Smooth muscle cell (in vitro differentiated cells): ENCODE measurements at regions not wholly inside any gene's neighbourhood (a gene's known extent, or its start where the extent isn't known, plus 50 kb on each side); places are given as distances from the start of the nearest gene placed in this dataset.

ENCODE experiments used
- DNase-seq: peaks from one replicate; lab custom pipeline; 2025; ENCODE audit not compliant: unreplicated experiment; lab: John Stamatoyannopoulos, UW
- H2AFZ ChIP-seq: fragments of 200-600 bp; sonication (generic); 2 replicates; pipeline ENCODE4 v1.6.0; 2016; ENCODE audit warnings: antibody characterized with exemption, low read depth, mild to moderate bottlenecking
- H3F3A ChIP-seq: fragments of 200-600 bp; sonication (generic); 2 replicates; pipeline ENCODE4 v1.6.0; 2017; ENCODE audit warnings: antibody characterized with exemption, low read depth
- H3K27ac ChIP-seq: fragments of 200-600 bp; sonication (generic); 2 replicates; pipeline ENCODE4 v1.5.1; 2016; ENCODE audit warnings: low read depth, mild to moderate bottlenecking
- H3K27me3 ChIP-seq: fragments of 200-600 bp; sonication (generic); 2 replicates; pipeline ENCODE4 v1.6.1; 2016; ENCODE audit warnings: low read depth, mild to moderate bottlenecking
- H3K36me3 ChIP-seq: fragments of 200-600 bp; sonication (generic); 2 replicates; pipeline ENCODE4 v1.5.1; 2016; ENCODE audit warnings: low read depth
- H3K4me1 ChIP-seq: fragments of 200-600 bp; sonication (generic); 2 replicates; pipeline ENCODE4 v1.5.1; 2016; ENCODE audit warnings: low read depth
- H3K4me2 ChIP-seq: fragments of 200-600 bp; sonication (generic); 2 replicates; pipeline ENCODE4 v1.6.0; 2016; ENCODE audit warnings: mild to moderate bottlenecking
- H3K4me3 ChIP-seq: fragments of 200-600 bp; sonication (generic); 2 replicates; pipeline ENCODE4 v1.5.1; 2016; ENCODE audit warnings: mild to moderate bottlenecking
- H3K79me2 ChIP-seq: fragments of 200-600 bp; sonication (generic); 2 replicates; pipeline ENCODE4 v1.6.0; 2016; ENCODE audit warnings: low read depth, mild to moderate bottlenecking
- H3K9ac ChIP-seq: fragments of 200-600 bp; sonication (generic); 2 replicates; pipeline ENCODE4 v1.6.0; 2016; ENCODE audit warnings: low read depth
- H3K9me3 ChIP-seq: fragments of 200-600 bp; sonication (generic); replicated peaks from 2 replicates; pipeline ENCODE4 v1.5.1; 2016; ENCODE audit warnings: low read depth
- H4K20me1 ChIP-seq: fragments of 200-600 bp; sonication (generic); 2 replicates; pipeline ENCODE4 v1.6.0; 2016; ENCODE audit warnings: low read depth
- WGBS: methylation state at CpG from one replicate; pipeline ENCODE4 v1.1.7; 2016; ENCODE audit warnings: low lambda C conversion rate; 5-methylcytosine and 5-hydroxymethylcytosine counted together
- TF ChIP-seq, protein P1 (sequence below): fragments of 200-600 bp; sonication (generic); IDR thresholded peaks from 2 replicates; pipeline ENCODE4 v1.5.1; 2017; ENCODE audit warnings: borderline replicate concordance, mild to moderate bottlenecking, antibody characterized with exemption; ENCODE audit not compliant: insufficient read depth, poor library complexity, severe bottlenecking

DNA sequence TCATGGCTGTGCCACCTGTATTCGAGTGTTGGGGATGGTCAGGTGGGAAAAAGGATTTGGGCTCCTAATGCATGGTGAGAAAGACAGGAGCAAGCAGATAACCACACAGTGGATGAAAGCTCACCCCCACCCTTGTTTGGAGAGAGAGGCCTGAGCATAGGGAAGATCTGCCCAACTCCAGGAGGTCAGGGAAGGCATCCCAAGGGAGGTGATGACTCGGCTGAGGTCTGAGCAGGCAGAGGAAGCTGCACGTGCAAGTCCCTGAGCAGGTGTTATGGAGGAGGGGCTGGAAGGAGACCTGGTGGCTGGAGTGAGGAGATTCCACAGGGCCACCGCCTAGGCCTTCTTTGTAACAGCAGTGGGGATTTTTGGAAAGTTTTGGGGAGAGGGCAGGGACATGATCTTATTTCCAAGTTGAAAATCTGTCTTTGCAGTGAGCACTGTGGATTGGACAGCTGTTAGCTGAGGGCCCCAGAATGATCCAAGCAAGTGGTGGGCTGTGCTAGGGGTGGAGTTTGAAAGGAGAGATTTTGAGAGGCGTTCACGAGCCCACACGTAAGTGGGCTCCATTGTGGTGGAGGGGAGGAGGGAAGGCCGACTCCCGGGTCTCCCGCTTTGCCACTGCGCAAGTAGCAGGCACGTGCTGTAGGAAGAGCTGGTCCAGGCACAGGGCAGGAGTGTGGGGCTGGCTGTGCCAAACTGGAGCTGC lies 228.5 kb downstream of the GLI2 start:
- no peak for DNase-seq
- Histone ChIP-seq H3K36me3 (no peaks in the 10 kb centered on the region), H3K4me3 (no peak overlapping the region), H3K27me3 (no peaks in the 10 kb centered on the region), H3K9ac (no peak overlapping the region), H3K4me1 (no peaks in the 10 kb centered on the region), H3K27ac (no peak overlapping the region), H3F3A (no peaks in the 10 kb centered on the region), H4K20me1 (peaks cover 17% of the 10 kb centered on the region), H3K4me2 (no peak overlapping the region), H3K79me2 (no peaks in the 10 kb centered on the region), H3K9me3 (no peaks in the 10 kb centered on the region), H2AFZ (no peak overlapping the region)
- TF ChIP-seq, protein P1, sequence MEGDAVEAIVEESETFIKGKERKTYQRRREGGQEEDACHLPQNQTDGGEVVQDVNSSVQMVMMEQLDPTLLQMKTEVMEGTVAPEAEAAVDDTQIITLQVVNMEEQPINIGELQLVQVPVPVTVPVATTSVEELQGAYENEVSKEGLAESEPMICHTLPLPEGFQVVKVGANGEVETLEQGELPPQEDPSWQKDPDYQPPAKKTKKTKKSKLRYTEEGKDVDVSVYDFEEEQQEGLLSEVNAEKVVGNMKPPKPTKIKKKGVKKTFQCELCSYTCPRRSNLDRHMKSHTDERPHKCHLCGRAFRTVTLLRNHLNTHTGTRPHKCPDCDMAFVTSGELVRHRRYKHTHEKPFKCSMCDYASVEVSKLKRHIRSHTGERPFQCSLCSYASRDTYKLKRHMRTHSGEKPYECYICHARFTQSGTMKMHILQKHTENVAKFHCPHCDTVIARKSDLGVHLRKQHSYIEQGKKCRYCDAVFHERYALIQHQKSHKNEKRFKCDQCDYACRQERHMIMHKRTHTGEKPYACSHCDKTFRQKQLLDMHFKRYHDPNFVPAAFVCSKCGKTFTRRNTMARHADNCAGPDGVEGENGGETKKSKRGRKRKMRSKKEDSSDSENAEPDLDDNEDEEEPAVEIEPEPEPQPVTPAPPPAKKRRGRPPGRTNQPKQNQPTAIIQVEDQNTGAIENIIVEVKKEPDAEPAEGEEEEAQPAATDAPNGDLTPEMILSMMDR = no peak
- 84% methylated on average over 12 of the region's 12 CpGs for WGBS

DNA sequence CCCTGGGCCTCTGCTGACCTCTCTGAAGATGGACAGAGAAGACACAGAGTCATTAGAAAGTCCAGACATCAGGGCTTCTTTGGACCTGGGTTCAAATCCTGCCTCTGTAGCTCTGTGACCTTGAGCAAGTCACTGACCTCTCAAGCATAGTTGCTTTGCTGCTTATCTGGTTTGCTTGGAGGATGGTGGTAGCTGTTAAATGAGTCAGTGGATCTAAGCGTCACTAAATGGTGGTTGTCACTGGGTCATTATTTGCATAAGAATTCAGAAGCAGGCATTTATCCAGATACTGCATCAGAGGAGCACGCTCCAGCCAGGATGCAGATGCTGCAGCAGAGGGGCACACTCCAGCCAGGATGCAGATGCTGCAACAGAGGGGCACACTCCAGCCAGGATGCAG lies 229.2 kb downstream of the GLI2 start:
- no peaks in the 10 kb centered on the region for H3K79me2 ChIP-seq
- peaks cover 17% of the 10 kb centered on the region for H4K20me1 ChIP-seq
- no peak overlapping the region for H2AFZ ChIP-seq
- no peaks in the 10 kb centered on the region for H3K36me3 ChIP-seq
- TF ChIP-seq, protein P1 = no peak
- no peak overlapping the region for H3K4me3 ChIP-seq
- H3K4me2 ChIP-seq = no peak overlapping the region
- H3K27me3 ChIP-seq = no peaks in the 10 kb centered on the region
- no peak for DNase-seq
- no peaks in the 10 kb centered on the region for H3K4me1 ChIP-seq
- H3K27ac ChIP-seq = no peak overlapping the region
- 49% methylated on average over 2 of the region's 2 CpGs for WGBS
- H3K9ac ChIP-seq = no peak overlapping the region
- no peaks in the 10 kb centered on the region for H3K9me3 ChIP-seq
- H3F3A ChIP-seq = no peaks in the 10 kb centered on the region

DNA sequence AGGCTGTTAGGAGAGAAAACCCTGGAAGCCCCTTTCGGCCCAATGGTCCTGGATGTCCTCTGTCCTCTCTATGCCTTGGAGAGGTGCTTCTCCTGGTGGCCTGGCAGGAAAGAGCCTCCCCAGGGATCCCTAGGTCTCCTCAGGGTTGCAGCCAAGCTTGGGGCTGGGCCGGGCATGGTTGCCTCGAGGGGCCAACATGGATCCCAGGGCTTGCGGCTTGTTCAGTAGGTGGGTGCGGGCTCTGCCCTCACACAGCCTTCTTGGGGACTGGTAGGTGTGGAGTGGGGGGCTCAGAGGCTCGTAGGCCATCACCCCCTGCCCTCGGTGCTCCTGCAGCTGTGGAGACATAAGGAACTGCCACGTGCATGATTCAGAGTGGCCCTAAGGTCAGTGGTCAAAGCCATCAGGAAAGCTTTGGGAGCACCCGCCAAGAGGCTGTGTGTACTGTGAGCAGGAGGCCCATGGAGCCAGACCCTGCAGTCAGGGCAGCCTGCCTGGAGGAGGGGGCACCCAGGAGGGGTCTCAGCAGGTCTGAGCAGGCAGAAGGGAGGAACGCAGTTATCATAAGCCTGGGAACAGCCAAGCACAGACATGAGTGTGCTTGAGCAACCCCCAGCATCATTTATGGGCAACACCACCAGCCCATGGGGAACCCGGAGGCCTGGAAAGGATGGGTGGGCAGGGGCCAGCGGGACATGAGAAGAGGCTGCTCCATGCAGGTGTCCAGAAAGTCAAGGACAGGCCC lies 231.0 kb downstream of the GLI2 start:
- H3K4me1 ChIP-seq = no peaks in the 10 kb centered on the region
- H2AFZ ChIP-seq = no peak overlapping the region
- TF ChIP-seq, protein P1 = no peak
- no peaks in the 10 kb centered on the region for H3K9me3 ChIP-seq
- peaks cover 17% of the 10 kb centered on the region for H4K20me1 ChIP-seq
- H3F3A ChIP-seq = no peaks in the 10 kb centered on the region
- H3K79me2 ChIP-seq = no peaks in the 10 kb centered on the region
- H3K27me3 ChIP-seq = no peaks in the 10 kb centered on the region
- H3K4me2 ChIP-seq = no peak overlapping the region
- H3K4me3 ChIP-seq = no peak overlapping the region
- no peak for DNase-seq
- no peaks in the 10 kb centered on the region for H3K36me3 ChIP-seq
- 99% methylated on average over 12 of the region's 12 CpGs for WGBS
- no peak overlapping the region for H3K27ac ChIP-seq
- H3K9ac ChIP-seq = no peak overlapping the region
